OCI-LY1 (cell line): ENCODE measurements at regions not wholly inside any gene's neighbourhood (a gene's known extent, or its start where the extent isn't known, plus 50 kb on each side); places are given as distances from the start of the nearest gene placed in this dataset.

Experiments used
- EZH2 ChIP-seq: fragments of 200-600 bp; sonication (generic), shearing (Covaris generic); IDR thresholded peaks from 2 replicates; pipeline ENCODE4 v1.8.0; 2017; ENCODE audit warnings: borderline replicate concordance, mixed run types, mild to moderate bottlenecking, antibody characterized with exemption, low read length, moderate library complexity, mixed read lengths
- TF ChIP-seq, protein P1 (sequence below): fragments of 200-600 bp; sonication (generic), shearing (Covaris generic); IDR thresholded peaks from 2 replicates; pipeline ENCODE4 v1.5.1; 2017; ENCODE audit warnings: mild to moderate bottlenecking, antibody characterized with exemption, low read length, moderate library complexity, mixed read lengths

DNA sequence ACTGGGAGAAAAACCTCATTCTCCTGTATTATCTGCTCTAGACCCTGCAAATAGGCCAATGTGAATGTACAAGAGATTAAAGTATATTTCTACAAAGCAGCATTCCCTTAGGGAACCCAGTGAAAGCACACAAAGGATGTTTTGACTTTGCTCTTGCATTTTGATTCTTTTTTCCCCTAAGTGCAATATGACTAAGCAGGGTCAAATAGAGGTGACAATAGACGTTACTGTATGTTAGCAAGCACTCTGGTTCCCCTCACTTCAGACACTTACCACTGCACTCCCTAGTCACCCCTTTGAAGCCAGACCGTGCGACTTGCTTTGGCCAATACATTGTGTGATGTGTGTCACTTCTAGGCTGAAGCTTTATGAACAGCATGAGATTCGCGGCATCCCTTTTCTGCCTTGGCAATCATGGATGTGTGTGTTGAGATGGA is 209.7 kb downstream of the RHOU start:
- TF ChIP-seq, protein P1, sequence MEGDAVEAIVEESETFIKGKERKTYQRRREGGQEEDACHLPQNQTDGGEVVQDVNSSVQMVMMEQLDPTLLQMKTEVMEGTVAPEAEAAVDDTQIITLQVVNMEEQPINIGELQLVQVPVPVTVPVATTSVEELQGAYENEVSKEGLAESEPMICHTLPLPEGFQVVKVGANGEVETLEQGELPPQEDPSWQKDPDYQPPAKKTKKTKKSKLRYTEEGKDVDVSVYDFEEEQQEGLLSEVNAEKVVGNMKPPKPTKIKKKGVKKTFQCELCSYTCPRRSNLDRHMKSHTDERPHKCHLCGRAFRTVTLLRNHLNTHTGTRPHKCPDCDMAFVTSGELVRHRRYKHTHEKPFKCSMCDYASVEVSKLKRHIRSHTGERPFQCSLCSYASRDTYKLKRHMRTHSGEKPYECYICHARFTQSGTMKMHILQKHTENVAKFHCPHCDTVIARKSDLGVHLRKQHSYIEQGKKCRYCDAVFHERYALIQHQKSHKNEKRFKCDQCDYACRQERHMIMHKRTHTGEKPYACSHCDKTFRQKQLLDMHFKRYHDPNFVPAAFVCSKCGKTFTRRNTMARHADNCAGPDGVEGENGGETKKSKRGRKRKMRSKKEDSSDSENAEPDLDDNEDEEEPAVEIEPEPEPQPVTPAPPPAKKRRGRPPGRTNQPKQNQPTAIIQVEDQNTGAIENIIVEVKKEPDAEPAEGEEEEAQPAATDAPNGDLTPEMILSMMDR = no peak
- no peak for TF ChIP-seq EZH2
